Cardiac muscle cell (in vitro differentiated cells and primary cell): ENCODE measurements at regions not wholly inside any gene's neighbourhood (a gene's known extent, or its start where the extent isn't known, plus 50 kb on each side); places are given as distances from the start of the nearest gene placed in this dataset.

Experiments
- DNase-seq, 2 donors: peaks; one replicate each; pipeline versions ENCODE4 v3.0.0 to v3.0.0-alpha.2; 2010 to 2017; ENCODE audit warnings: low read depth in 1 of 2, low spot score in 1 of 2
- H3K27ac ChIP-seq: fragments of 200-600 bp; sonication (generic); 2 replicates; pipeline ENCODE4 v1.5.1; 2016
- H3K27me3 ChIP-seq: fragments of 200-600 bp; sonication (generic); 2 replicates; pipeline ENCODE4 v1.6.0; 2016; ENCODE audit warnings: control low read depth
- H3K36me3 ChIP-seq: fragments of 200-600 bp; sonication (generic); 2 replicates; pipeline ENCODE4 v1.5.1; 2016; ENCODE audit warnings: control low read depth
- H3K4me1 ChIP-seq: fragments of 200-600 bp; sonication (generic); 2 replicates; pipeline ENCODE4 v1.8.1; 2017; ENCODE audit warnings: low read depth, mild to moderate bottlenecking, mixed run types
- H3K4me3 ChIP-seq: fragments of 200-600 bp; sonication (generic); 2 replicates; pipeline ENCODE4 v1.5.1; 2016; ENCODE audit warnings: mild to moderate bottlenecking
- H3K9me3 ChIP-seq: fragments of 200-600 bp; sonication (generic); 2 replicates; pipeline ENCODE4 v1.5.1; 2017; ENCODE audit warnings: low read depth, mild to moderate bottlenecking, control low read depth
- CTCF ChIP-seq: IDR thresholded peaks from 2 replicates; pipeline ENCODE4 v1.5.1; 2012; ENCODE audit warnings: low read depth, mild to moderate bottlenecking, low read length

- H3K27me3 ChIP-seq: peaks cover 17% of the 10 kb centered on the region
- H3K27ac ChIP-seq: no peak overlapping the region
- no peak for DNase-seq
- H3K4me1 ChIP-seq: no peaks in the 10 kb centered on the region
- H3K36me3 ChIP-seq: no peaks in the 10 kb centered on the region
- TF ChIP-seq CTCF: no peak
- H3K4me3 ChIP-seq: no peak overlapping the region
- H3K9me3 ChIP-seq: no peaks in the 10 kb centered on the region
These were observed 311.3 kb upstream of the KLHL29 start for GRCh38 chr2:23073671-23074070.

GRCh38 chr2:23077596-23077995 lies 307.4 kb upstream of the KLHL29 start:
- Histone ChIP-seq H3K27ac (no peak overlapping the region), H3K4me3 (no peak overlapping the region), H3K36me3 (no peaks in the 10 kb centered on the region), H3K9me3 (peaks cover 2% of the 10 kb centered on the region), H3K27me3 (peaks cover 17% of the 10 kb centered on the region), H3K4me1 (no peaks in the 10 kb centered on the region)
- DNase-seq: no peak
- TF ChIP-seq CTCF: no peak

GRCh38 chr2:23078784-23079434 lies 306.1 kb upstream of the KLHL29 start:
- no peak for DNase-seq
- Histone ChIP-seq H3K4me1 (no peaks in the 10 kb centered on the region), H3K27ac (no peak overlapping the region), H3K27me3 (peaks cover 17% of the 10 kb centered on the region), H3K4me3 (no peak overlapping the region), H3K36me3 (no peaks in the 10 kb centered on the region), H3K9me3 (peaks cover 2% of the 10 kb centered on the region)
- no peak for TF ChIP-seq CTCF

GRCh38 chr2:23083966-23084365 lies 301.0 kb upstream of the KLHL29 start:
- no peak overlapping the region for H3K4me3 ChIP-seq
- H3K36me3 ChIP-seq: no peaks in the 10 kb centered on the region
- no peak for DNase-seq
- no peak overlapping the region for H3K27ac ChIP-seq
- no peaks in the 10 kb centered on the region for H3K4me1 ChIP-seq
- peaks cover 2% of the 10 kb centered on the region for H3K9me3 ChIP-seq
- no peaks in the 10 kb centered on the region for H3K27me3 ChIP-seq
- TF ChIP-seq CTCF: no peak

- H3K27ac ChIP-seq: no peak overlapping the region
- H3K4me3 ChIP-seq: no peak overlapping the region
- no peaks in the 10 kb centered on the region for H3K36me3 ChIP-seq
- H3K27me3 ChIP-seq: no peaks in the 10 kb centered on the region
- no peaks in the 10 kb centered on the region for H3K9me3 ChIP-seq
- no peak for TF ChIP-seq CTCF
- no peaks in the 10 kb centered on the region for H3K4me1 ChIP-seq
- DNase-seq: no peak
These were observed 294.0 kb upstream of the KLHL29 start for GRCh38 chr2:23091019-23091418.
